ENCODE measurements at regions not wholly inside any gene's neighbourhood (a gene's known extent, or its start where the extent isn't known, plus 50 kb on each side); places are given as distances from the start of the nearest gene placed in this dataset.
"Not testable (repeated sequence)": the region's sequence is repeated elsewhere in the genome, so short reads cannot be mapped to it uniquely, and the experiment has no call there.

DNA sequence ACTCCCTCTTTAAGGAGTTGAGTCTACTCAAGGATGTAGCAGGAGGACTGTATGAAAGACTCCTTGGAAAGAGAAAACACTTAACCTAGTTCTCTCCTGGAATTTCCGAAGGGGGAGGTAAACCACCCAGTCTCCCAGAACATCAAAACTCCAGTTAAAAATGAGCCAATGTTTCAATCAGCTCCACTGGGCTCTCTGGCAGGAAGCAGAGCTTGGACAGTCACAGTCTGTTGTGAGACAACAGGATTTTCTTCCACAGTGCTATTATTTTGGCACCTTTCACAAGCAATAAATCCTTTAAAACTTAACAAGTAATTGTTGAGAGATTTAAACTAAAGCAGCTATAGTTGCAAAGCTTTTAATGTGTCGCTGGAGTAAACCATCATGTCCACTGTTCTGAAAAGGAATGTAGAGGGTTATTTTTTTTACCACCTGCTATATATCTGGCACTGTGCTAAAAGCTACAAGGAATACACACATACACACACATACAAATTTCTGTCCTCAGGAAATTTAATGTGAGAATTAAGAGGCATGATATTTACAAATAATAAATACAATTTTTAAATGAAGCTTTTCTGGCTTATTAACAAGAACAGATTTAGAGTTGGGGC lies 229.2 kb upstream of the INTU start:
- Histone ChIP-seq H3K4me2 (ENCODE audit: low read length) (no peak overlapping the region), H3K36me3 (replicated peaks; ENCODE audit: low read depth, low read length) (no peaks in the 10 kb centered on the region), H4K20me1 (ENCODE audit: insufficient read depth, low read length) (no peaks in the 10 kb centered on the region), H3K9me3 (ENCODE audit: insufficient read depth, low read length) (no peaks in the 10 kb centered on the region), H3K27ac (ENCODE audit: low read length) (no peak overlapping the region), H3K9ac (ENCODE audit: low read length) (no peak overlapping the region), H3K4me1 (ENCODE audit: low read length) (no peaks in the 10 kb centered on the region), H2AFZ (ENCODE audit: low read depth, low read length) (no peak overlapping the region), H3K79me2 (ENCODE audit: low read length) (no peaks in the 10 kb centered on the region), H3K4me3 (ENCODE audit: low read length) (no peak overlapping the region), H3K27me3 (ENCODE audit: low read depth, low read length) (0 out of 2 replicates have a peak, but pooled peaks cover 5% of the 10 kb centered on the region)
- no peak for TF ChIP-seq EZH2phosphoT487 (IDR thresholded peaks at IDR 0.05; ENCODE audit: low read depth)
- TF ChIP-seq, protein P1, sequence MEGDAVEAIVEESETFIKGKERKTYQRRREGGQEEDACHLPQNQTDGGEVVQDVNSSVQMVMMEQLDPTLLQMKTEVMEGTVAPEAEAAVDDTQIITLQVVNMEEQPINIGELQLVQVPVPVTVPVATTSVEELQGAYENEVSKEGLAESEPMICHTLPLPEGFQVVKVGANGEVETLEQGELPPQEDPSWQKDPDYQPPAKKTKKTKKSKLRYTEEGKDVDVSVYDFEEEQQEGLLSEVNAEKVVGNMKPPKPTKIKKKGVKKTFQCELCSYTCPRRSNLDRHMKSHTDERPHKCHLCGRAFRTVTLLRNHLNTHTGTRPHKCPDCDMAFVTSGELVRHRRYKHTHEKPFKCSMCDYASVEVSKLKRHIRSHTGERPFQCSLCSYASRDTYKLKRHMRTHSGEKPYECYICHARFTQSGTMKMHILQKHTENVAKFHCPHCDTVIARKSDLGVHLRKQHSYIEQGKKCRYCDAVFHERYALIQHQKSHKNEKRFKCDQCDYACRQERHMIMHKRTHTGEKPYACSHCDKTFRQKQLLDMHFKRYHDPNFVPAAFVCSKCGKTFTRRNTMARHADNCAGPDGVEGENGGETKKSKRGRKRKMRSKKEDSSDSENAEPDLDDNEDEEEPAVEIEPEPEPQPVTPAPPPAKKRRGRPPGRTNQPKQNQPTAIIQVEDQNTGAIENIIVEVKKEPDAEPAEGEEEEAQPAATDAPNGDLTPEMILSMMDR (IDR thresholded peaks at IDR 0.05; ENCODE audit: low read depth, low read length), result no peak

DNA sequence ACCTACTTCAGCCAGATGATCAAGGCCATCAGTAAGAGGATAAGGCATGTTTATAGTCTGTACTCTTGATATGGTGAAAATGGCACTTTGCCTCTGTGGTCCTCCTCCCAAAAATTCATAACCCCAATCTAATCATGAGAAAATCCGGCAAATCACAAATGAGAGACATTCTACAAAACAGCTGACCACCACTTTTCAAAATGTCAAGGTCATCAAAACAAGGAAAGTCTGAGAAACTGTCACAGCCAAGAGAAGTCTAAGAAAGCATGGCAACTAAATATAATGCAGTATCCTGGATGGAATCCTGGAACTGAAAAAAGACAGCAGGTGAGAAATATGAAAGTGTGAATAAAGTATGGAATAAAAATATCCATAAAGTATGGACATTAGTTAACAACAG lies 226.6 kb upstream of the INTU start:
- H3K4me3 ChIP-seq (ENCODE audit: low read length), result no peak overlapping the region
- no peaks in the 10 kb centered on the region for H3K9me3 ChIP-seq (ENCODE audit: insufficient read depth, low read length)
- H3K79me2 ChIP-seq (ENCODE audit: low read length), result no peaks in the 10 kb centered on the region
- no peak overlapping the region for H3K9ac ChIP-seq (ENCODE audit: low read length)
- 0 out of 2 replicates have a peak, but pooled peaks cover 5% of the 10 kb centered on the region for H3K27me3 ChIP-seq (ENCODE audit: low read depth, low read length)
- no peaks in the 10 kb centered on the region for H3K4me1 ChIP-seq (ENCODE audit: low read length)
- no peak overlapping the region for H3K27ac ChIP-seq (ENCODE audit: low read length)
- no peaks in the 10 kb centered on the region for H4K20me1 ChIP-seq (ENCODE audit: insufficient read depth, low read length)
- H3K36me3 ChIP-seq (replicated peaks; ENCODE audit: low read depth, low read length), result no peaks in the 10 kb centered on the region
- TF ChIP-seq, protein P1 (IDR thresholded peaks at IDR 0.05; ENCODE audit: low read depth, low read length), result no peak
- no peak for TF ChIP-seq EZH2phosphoT487 (IDR thresholded peaks at IDR 0.05; ENCODE audit: low read depth)
- H3K4me2 ChIP-seq (ENCODE audit: low read length), result no peak overlapping the region
- no peak overlapping the region for H2AFZ ChIP-seq (ENCODE audit: low read depth, low read length)

DNA sequence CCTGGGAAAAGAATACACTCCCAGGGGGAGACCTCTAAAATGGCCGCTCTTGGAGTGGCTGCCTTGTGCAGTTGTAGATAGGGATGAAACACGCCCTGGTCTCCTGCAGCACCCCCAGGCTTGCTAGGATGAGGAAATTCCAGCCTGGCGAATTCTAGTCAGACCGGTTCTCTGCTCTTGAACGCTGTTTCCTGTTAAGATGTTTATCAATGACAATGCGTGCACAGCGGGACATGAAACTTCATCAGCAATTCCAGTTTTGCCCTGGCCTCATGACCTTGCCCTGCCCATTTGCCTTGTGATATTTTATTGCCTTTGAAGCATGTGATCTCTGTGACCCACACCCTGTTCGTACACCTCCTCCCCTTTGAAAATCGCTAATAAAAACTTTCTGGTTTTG lies 225.2 kb upstream of the INTU start:
- not testable (repeated sequence) for H3K9me3 ChIP-seq (ENCODE audit: insufficient read depth, low read length); H3K9ac ChIP-seq (ENCODE audit: low read length); H4K20me1 ChIP-seq (ENCODE audit: insufficient read depth, low read length); H3K4me3 ChIP-seq (ENCODE audit: low read length); H3K4me2 ChIP-seq (ENCODE audit: low read length); H3K27me3 ChIP-seq (ENCODE audit: low read depth, low read length); H3K27ac ChIP-seq (ENCODE audit: low read length); H3K36me3 ChIP-seq (replicated peaks; ENCODE audit: low read depth, low read length); H3K79me2 ChIP-seq (ENCODE audit: low read length); H3K4me1 ChIP-seq (ENCODE audit: low read length); H2AFZ ChIP-seq (ENCODE audit: low read depth, low read length)

DNA sequence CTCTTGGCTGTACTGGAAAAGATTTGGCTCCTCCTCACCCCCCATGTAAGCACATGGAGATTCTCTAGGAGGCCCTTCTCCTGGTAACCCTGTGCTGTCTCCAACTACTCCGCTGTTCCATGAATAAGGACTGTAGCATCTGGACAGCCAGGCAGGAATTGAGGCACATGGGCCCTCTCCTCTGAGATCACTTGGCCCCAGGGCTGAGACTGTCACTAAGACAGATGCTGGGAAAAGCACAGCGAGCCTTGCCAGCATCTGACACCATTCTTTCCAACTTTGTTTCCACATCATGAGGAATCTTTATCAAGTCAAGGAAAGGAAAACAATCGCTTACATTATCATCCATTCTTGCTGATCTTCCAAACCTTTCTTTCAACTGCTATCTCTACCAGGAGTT lies 222.6 kb upstream of the INTU start:
- Histone ChIP-seq H3K9me3 (ENCODE audit: insufficient read depth, low read length) (no peaks in the 10 kb centered on the region), H4K20me1 (ENCODE audit: insufficient read depth, low read length) (no peaks in the 10 kb centered on the region), H2AFZ (ENCODE audit: low read depth, low read length) (no peak overlapping the region), H3K27me3 (ENCODE audit: low read depth, low read length) (no peaks in the 10 kb centered on the region), H3K9ac (ENCODE audit: low read length) (no peak overlapping the region), H3K4me1 (ENCODE audit: low read length) (no peaks in the 10 kb centered on the region), H3K4me2 (ENCODE audit: low read length) (no peak overlapping the region), H3K36me3 (replicated peaks; ENCODE audit: low read depth, low read length) (no peaks in the 10 kb centered on the region), H3K4me3 (ENCODE audit: low read length) (no peak overlapping the region), H3K27ac (ENCODE audit: low read length) (no peak overlapping the region), H3K79me2 (ENCODE audit: low read length) (no peaks in the 10 kb centered on the region)
- TF ChIP-seq EZH2phosphoT487 (IDR thresholded peaks at IDR 0.05; ENCODE audit: low read depth), result no peak
- TF ChIP-seq, protein P1 (IDR thresholded peaks at IDR 0.05; ENCODE audit: low read depth, low read length), result no peak
